ENCODE measurements at regions not wholly inside any gene's neighbourhood (a gene's known extent, or its start where the extent isn't known, plus 50 kb on each side); places are given as distances from the start of the nearest gene placed in this dataset.

- H3K36me3 ChIP-seq (ENCODE audit: insufficient read depth, low read length): no peaks in the 10 kb centered on the region
- H3K27me3 ChIP-seq (ENCODE audit: insufficient read depth, low read length): no peaks in the 10 kb centered on the region
- no peak overlapping the region for H3K27ac Mint-ChIP-seq (ENCODE audit: unreplicated experiment)
- H3K9me3 Mint-ChIP-seq (ENCODE audit: unreplicated experiment): peaks cover 15% of the 10 kb centered on the region
- no peak overlapping the region for H3K4me2 ChIP-seq (ENCODE audit: low read length)
- FAIRE-seq (no peak), DNase-seq (ENCODE audit: low read depth) (no peak)
- H3K9ac ChIP-seq (ENCODE audit: low read length): no peak overlapping the region
- H3K4me1 ChIP-seq (ENCODE audit: insufficient read depth, low read length): no peaks in the 10 kb centered on the region
- TF ChIP-seq CTCF (IDR thresholded peaks at IDR 0.05; ENCODE audit: insufficient read depth, low read depth, low read length): no peak
- no peak for TF ChIP-seq EZH2 (IDR thresholded peaks at IDR 0.05; ENCODE audit: insufficient read depth, low read length)
- H3K9me3 ChIP-seq (ENCODE audit: insufficient read depth, low read depth, low read length): peaks cover 2% of the 10 kb centered on the region
- H3K4me3 ChIP-seq (ENCODE audit: insufficient read depth, low read depth, low read length): no peak overlapping the region
- no peaks in the 10 kb centered on the region for H3K4me1 Mint-ChIP-seq (ENCODE audit: low read depth, unreplicated experiment)
- no peak overlapping the region for H2AFZ ChIP-seq (ENCODE audit: low read depth, low read length)
- H3K36me3 Mint-ChIP-seq (ENCODE audit: low read depth, unreplicated experiment): no peaks in the 10 kb centered on the region
- H3K27ac ChIP-seq (ENCODE audit: low read depth, low read length): no peak overlapping the region
- H4K20me1 ChIP-seq (ENCODE audit: insufficient read depth, low read length): no peaks in the 10 kb centered on the region
- H3K27me3 Mint-ChIP-seq (ENCODE audit: low read depth, unreplicated experiment): peaks cover 4% of the 10 kb centered on the region
- no peak overlapping the region for H3K4me3 Mint-ChIP-seq (ENCODE audit: unreplicated experiment)
- H3K79me2 ChIP-seq (ENCODE audit: insufficient read depth, low read length): no peaks in the 10 kb centered on the region
Observed at GRCh38 chr7:43044511-43044910, 67.9 kb upstream of the HECW1 start.

GRCh38 chr7:43054052-43054722 lies 58.3 kb upstream of the HECW1 start:
- no peaks in the 10 kb centered on the region for H3K4me1 Mint-ChIP-seq (ENCODE audit: low read depth, unreplicated experiment)

More at GRCh38 chr7:43054052-43054722, 58.3 kb upstream of the HECW1 start:
- Histone ChIP-seq H3K4me1 (ENCODE audit: insufficient read depth, low read length) (no peaks in the 10 kb centered on the region), H3K4me2 (ENCODE audit: low read length) (no peak overlapping the region), H3K27ac (ENCODE audit: low read depth, low read length) (no peak overlapping the region), H4K20me1 (ENCODE audit: insufficient read depth, low read length) (no peaks in the 10 kb centered on the region), H3K9ac (ENCODE audit: low read length) (no peak overlapping the region), H3K27me3 (ENCODE audit: insufficient read depth, low read length) (no peaks in the 10 kb centered on the region), H3K4me3 (ENCODE audit: insufficient read depth, low read depth, low read length) (no peak overlapping the region), H3K36me3 (ENCODE audit: insufficient read depth, low read length) (no peaks in the 10 kb centered on the region), H3K79me2 (ENCODE audit: insufficient read depth, low read length) (no peaks in the 10 kb centered on the region), H2AFZ (ENCODE audit: low read depth, low read length) (no peak overlapping the region), H3K9me3 (ENCODE audit: insufficient read depth, low read depth, low read length) (no peaks in the 10 kb centered on the region)
- no peak for TF ChIP-seq CTCF (IDR thresholded peaks at IDR 0.05; ENCODE audit: insufficient read depth, low read depth, low read length)
- TF ChIP-seq EZH2 (IDR thresholded peaks at IDR 0.05; ENCODE audit: insufficient read depth, low read length): no peak
- Mint-ChIP-seq H3K36me3 (ENCODE audit: low read depth, unreplicated experiment) (no peaks in the 10 kb centered on the region), H3K27me3 (ENCODE audit: low read depth, unreplicated experiment) (no peaks in the 10 kb centered on the region), H3K4me3 (ENCODE audit: unreplicated experiment) (no peak overlapping the region), H3K27ac (ENCODE audit: unreplicated experiment) (no peak overlapping the region), H3K9me3 (ENCODE audit: unreplicated experiment) (peaks cover 4% of the 10 kb centered on the region)
- DNase-seq (ENCODE audit: low read depth): no peak
- FAIRE-seq: no peak

All from astrocyte (in vitro differentiated cells and primary cell).